Endothelial cell (in vitro differentiated cells): ENCODE measurements at regions not wholly inside any gene's neighbourhood (a gene's known extent, or its start where the extent isn't known, plus 50 kb on each side); places are given as distances from the start of the nearest gene placed in this dataset.

Source experiments
- DNase-seq: peaks from one replicate; pipeline ENCODE4 v3.0.0; 2021; ENCODE audit warnings: low spot score
- H3K27ac Mint-ChIP-seq: one replicate; pipeline ENCODE4 v1.8.0; 2021; ENCODE audit warnings: mixed read lengths, inconsistent platforms; ENCODE audit not compliant: unreplicated experiment
- H3K27me3 Mint-ChIP-seq: one replicate; pipeline ENCODE4 v1.8.0; 2021; ENCODE audit warnings: mild to moderate bottlenecking, moderate library complexity, mixed read lengths, inconsistent platforms; ENCODE audit not compliant: unreplicated experiment
- H3K36me3 Mint-ChIP-seq: one replicate; pipeline ENCODE4 v1.8.0; 2021; ENCODE audit warnings: mild to moderate bottlenecking, low read depth, mixed read lengths, inconsistent platforms; ENCODE audit not compliant: unreplicated experiment
- H3K4me1 Mint-ChIP-seq: one replicate; pipeline ENCODE4 v1.8.0; 2021; ENCODE audit warnings: mild to moderate bottlenecking, mixed read lengths, inconsistent platforms; ENCODE audit not compliant: unreplicated experiment
- H3K4me3 Mint-ChIP-seq: one replicate; pipeline ENCODE4 v1.8.0; 2021; ENCODE audit warnings: mild to moderate bottlenecking, mixed read lengths, inconsistent platforms; ENCODE audit not compliant: unreplicated experiment
- H3K9me3 Mint-ChIP-seq: one replicate; pipeline ENCODE4 v1.8.0; 2021; ENCODE audit warnings: mixed read lengths, inconsistent platforms; ENCODE audit not compliant: unreplicated experiment
- CTCF ChIP-seq: fragments of 200-600 bp; sonication (generic); IDR thresholded peaks from one replicate; pipeline ENCODE4 v1.5.0; 2021; ENCODE audit warnings: antibody characterized with exemption; ENCODE audit not compliant: unreplicated experiment

DNA sequence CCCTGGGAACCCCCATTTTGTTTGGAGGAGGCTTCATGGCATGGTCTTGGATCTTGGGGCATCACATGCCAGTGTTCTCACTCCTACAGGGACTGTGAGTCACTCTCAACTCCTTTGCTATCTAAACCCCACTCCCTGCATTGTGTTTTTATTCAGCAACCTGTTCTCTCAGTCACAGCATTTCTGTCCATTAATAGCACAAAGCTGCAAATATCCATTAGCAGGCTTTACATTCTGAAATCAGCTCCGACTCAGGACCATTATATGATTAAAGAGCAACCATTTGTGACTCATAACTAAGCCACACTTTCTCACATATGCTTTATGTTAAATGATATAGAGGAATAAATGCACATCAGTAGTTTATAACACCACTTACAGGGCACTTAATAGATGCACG, 462.1 kb upstream of the BRINP1 start:
- Mint-ChIP-seq H3K9me3 (no peaks in the 10 kb centered on the region), H3K27me3 (peaks cover 4% of the 10 kb centered on the region), H3K4me3 (no peak overlapping the region), H3K27ac (no peak overlapping the region), H3K4me1 (no peaks in the 10 kb centered on the region), H3K36me3 (no peaks in the 10 kb centered on the region)
- TF ChIP-seq CTCF: no peak
- no peak for DNase-seq

GRCh38 chr9:119829748-119830147, 460.5 kb upstream of the BRINP1 start:
- Mint-ChIP-seq H3K4me1 (no peaks in the 10 kb centered on the region), H3K9me3 (no peaks in the 10 kb centered on the region), H3K36me3 (no peaks in the 10 kb centered on the region), H3K27ac (no peak overlapping the region), H3K4me3 (no peak overlapping the region), H3K27me3 (peaks cover 4% of the 10 kb centered on the region)
- no peak for TF ChIP-seq CTCF
- no peak for DNase-seq

GRCh38 chr9:119829186-119829585, 460.0 kb upstream of the BRINP1 start:
- H3K27ac Mint-ChIP-seq: no peak overlapping the region
- no peak for DNase-seq
- no peaks in the 10 kb centered on the region for H3K36me3 Mint-ChIP-seq
- TF ChIP-seq CTCF: no peak
- no peaks in the 10 kb centered on the region for H3K4me1 Mint-ChIP-seq
- no peaks in the 10 kb centered on the region for H3K9me3 Mint-ChIP-seq
- no peak overlapping the region for H3K4me3 Mint-ChIP-seq
- peaks cover 1% of the 10 kb centered on the region for H3K27me3 Mint-ChIP-seq

- H3K27ac Mint-ChIP-seq: no peak overlapping the region
- H3K9me3 Mint-ChIP-seq: no peaks in the 10 kb centered on the region
- H3K4me3 Mint-ChIP-seq: no peak overlapping the region
- peaks cover 1% of the 10 kb centered on the region for H3K27me3 Mint-ChIP-seq
- no peaks in the 10 kb centered on the region for H3K36me3 Mint-ChIP-seq
- no peak for DNase-seq
- TF ChIP-seq CTCF: no peak
- no peaks in the 10 kb centered on the region for H3K4me1 Mint-ChIP-seq
These were observed 458.3 kb upstream of the BRINP1 start for GRCh38 chr9:119827526-119827925.

DNA sequence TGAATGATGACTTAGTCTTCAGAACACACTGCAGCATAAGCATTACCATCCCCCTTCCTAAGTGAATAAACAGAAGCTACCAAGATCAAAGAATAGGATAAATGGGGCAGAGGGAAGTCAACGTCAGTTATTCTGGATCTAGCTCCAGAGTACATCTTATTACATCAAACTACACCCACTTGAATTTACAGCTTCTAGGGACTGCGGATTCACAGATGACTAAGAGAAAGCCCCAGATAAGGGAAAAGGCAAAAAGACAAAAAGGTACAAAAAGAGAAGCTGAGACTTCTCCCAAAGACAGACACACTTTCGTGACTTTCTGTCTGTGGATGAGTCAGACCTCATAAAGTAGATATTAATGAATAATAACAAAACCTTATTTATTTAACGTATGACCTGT, 457.9 kb upstream of the BRINP1 start:
- Mint-ChIP-seq H3K36me3 (no peaks in the 10 kb centered on the region), H3K9me3 (no peaks in the 10 kb centered on the region), H3K27me3 (peaks cover 1% of the 10 kb centered on the region), H3K4me3 (no peak overlapping the region), H3K4me1 (no peaks in the 10 kb centered on the region), H3K27ac (no peak overlapping the region)
- DNase-seq: no peak
- no peak for TF ChIP-seq CTCF
